HG03045 (cell line): ENCODE measurements at regions not wholly inside any gene's neighbourhood (a gene's known extent, or its start where the extent isn't known, plus 50 kb on each side); places are given as distances from the start of the nearest gene placed in this dataset.

Experiments
- ATAC-seq: cut with Tn5 transposase; IDR thresholded peaks from one replicate; pipeline ENCODE4 v1.9.1; 2021; ENCODE audit warnings: mild to moderate bottlenecking, moderate library complexity; ENCODE audit not compliant: unreplicated experiment

DNA sequence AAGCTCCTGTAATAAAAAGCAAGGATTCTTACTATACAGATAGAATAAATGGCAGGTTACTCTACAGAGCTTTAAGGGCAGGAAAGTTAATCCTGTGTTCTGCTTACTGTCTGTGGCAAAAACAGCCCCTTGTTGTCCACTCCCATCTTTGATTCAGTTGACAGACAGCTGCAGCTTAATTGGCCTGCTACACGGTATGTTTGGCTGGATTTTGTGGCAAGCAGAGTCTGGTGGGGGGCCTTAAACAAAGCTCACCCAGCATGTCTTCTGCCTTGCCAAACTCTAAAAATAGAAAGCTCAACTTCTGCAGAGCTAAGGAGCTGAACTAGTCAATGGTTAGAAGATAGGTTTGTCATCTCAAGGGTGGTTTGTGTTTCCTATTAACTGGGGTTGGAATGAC lies 407.2 kb downstream of the HLX start:
- no peak for ATAC-seq

DNA sequence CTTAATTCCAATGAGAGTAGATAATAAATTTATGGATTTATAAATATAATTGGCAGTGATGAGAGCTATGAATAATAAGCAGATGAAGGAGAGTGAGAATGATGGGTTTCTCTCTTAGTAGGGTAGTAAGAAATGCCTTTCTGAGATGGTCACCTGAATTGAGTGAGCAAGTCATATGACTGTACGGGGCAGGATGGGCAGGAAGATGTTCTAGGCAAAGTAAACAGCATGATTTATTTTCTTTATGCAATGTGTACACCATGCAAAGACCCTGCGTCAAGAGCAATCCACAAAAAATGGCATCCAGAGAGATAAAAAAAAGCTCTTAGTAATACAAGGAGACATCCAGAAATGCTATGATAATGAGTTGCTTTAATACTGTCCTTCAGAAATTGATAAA lies 409.9 kb downstream of the HLX start:
- ATAC-seq: no peak

DNA sequence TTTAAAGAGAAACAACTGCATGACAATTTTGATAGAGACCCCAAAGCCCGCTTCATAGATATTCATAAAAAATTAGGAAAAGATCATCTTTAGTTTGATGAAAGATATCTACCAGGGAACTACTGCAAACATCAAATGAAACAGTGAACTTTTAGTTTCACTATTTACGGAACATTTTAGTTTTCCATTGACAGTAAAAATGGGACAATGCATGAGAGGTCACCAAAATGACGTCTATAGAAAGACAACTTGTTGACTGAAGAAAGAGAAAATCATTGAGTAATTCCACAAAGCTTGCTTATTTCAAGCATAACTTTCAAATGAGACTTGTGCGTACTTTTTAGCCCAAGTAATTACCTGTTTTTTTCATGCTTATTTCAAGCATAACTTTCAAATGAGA lies 411.4 kb downstream of the HLX start:
- ATAC-seq: no peak

DNA sequence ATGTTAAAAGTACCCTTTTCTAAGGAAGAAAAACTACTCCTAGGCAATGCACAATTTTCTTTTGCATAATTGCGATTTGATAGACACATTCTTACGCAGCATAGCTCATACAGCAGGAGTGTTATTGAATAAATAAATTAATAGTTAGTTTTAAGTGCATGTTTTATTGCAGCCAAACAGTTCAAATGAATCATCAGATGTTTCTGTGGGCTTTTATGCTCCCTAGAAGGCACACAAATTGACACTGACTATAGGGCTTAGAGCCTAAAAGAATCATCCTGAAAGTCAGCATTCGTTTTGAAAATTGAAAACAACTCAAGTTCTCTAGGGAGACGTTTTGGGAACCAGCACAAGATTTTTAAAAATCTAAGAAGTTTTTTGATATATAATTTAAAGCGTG lies 411.9 kb downstream of the HLX start:
- ATAC-seq: no peak

DNA sequence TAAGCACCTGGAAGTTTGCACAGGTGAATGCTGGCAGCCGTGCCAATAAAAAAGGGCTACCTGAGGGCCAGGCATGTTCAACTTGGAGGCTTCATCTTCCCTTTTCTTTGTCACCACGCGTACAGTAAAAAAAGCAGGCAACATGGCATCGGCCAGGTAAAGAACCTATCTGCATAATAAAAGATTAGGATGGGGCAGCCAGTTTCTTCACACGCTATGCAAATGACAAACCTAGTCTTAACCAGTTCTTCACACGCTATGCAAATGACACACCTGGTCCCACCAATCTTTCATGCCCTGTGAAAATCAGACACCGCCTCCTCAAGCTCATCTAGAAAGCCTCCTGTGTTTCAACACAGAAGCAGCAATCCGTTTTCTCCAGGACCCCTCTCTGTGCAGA lies 413.4 kb downstream of the HLX start:
- no peak for ATAC-seq

DNA sequence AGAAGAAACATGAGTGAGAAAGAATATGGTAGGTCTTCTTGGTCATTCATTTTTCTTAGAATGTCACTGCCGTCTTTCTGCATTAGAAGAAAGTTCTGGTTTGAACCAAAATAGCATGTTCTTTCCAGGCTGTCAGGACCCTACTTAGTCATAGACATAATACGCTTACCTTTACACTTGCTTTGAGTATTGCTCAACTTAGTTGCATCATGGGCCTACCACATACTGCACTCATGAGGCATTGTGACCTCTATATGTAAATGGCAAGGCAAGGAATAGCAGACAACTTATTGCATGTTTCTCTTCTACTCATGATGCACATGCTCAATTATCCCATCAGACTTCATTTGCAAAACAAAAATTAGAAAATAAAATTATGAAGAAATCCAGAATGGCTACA lies 415.0 kb downstream of the HLX start:
- no peak for ATAC-seq

DNA sequence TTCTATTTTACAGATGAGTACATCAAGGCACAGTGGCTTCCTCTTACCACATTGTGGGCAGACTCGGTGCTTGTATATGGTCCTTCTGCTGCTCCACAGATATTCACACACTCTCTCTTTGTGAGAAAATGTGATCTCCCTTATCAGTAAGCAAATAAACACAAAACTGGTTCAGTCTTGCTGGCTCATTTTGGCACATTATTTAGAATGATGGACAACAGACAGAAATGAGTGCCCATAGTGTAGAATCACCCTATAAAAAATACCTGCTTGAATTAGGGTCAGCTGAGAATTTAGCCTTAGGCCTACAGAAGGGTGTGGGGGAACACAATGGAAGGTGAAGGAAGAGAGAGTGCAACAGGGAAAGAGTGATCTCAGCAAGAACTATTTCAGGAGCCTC lies 423.1 kb downstream of the HLX start:
- no peak for ATAC-seq

DNA sequence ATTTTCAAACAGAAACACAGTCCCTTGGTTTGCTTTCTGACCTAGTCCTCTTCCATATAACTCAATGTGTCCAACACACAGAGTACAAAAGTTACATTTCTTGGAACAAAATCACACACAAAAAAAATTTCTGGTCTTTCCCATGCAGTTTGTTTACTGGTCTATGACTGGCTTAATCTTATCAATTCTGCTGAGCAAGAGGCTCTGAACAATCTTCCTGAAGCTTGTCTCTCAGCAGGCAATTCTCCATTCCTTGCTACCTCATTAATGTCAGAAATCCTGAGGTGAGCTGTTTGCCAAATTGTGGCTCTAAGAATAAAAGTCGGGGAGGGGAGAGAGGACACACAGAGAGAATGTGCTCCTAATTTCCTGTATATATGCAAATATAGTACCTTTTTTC lies 423.6 kb downstream of the HLX start:
- no peak for ATAC-seq

DNA sequence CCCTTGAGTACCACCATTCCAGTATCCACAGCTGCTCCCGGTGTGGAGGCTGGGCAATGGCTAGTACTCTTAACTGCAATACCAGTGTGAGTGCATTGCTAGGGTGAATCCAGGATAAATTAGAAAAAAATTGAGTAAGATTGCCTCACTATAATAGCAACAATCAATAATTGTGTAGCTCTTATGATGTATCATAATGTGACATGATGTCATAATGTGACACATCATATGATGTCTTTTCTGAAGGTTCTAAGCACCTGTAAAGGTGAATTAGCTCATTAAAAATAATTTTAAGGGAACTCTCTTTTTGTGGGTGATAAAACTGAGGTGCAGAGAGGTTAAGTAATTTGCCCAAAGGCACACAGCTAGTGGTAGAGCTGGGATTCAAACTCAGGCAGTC lies 424.4 kb downstream of the HLX start:
- no peak for ATAC-seq

DNA sequence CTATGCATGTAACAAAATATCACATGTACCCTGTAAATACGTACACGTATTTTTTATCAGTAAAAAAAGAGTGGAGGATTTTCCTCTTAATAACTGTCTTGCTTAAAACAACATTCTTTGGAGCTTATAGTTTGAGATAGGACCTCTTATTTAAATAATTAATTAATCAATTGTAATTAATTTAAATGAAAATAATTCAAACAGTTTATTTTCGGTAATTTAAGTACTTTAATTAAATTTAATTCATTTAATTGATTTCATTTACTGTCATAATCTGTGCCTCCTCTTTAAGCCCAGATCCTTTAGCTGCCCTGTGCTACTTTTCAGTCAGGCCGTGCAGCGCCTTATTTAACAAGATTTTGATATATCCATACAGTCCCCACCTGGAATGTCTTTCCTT lies 427.0 kb downstream of the HLX start:
- no peak for ATAC-seq

DNA sequence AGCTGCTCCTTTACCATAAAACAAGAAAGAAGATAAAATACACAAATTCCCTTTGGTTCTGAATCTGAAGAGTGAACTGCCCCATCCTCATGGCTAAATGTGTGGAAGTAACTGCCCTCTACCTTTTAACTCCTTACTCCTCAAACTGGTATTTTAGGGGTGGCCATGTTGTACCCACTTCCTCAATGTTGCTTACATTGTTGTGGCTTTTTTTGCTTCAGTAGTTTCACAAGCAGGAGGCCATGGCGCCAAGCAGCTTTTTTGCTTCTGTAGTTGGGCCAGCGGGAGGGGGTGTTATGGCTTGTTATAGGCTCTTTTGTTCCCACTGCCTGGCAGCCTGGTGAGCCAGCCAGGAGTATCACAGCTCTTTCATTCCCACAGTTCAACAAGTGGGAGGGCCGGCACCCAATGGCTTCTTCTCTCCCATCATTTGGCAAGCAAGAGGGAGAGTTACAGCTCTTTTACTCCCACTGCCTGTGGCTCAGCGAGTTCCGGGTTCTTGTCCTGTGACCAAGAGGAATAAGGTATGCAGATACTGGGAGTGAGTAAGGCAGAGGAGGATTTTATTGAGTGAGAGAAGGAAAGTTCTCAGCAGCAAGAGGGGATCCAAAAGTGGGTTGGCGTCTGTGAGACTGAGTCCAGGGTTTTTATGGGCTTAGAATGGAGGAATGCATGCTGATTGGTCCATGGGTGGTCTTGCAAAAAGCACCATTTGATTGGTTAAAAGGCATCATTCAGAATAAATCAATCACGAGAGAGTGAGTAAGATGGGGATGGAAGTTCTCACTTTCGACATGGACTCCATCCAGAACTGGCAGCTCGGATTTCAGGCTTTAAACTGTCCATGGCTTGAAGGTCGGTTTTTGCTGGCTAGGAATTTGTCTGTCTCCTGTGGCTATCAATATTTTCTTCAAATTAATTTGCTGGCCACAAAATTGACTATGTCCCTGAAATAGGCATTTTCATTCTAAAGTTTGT lies 429.6 kb downstream of the HLX start:
- ATAC-seq: no peak

DNA sequence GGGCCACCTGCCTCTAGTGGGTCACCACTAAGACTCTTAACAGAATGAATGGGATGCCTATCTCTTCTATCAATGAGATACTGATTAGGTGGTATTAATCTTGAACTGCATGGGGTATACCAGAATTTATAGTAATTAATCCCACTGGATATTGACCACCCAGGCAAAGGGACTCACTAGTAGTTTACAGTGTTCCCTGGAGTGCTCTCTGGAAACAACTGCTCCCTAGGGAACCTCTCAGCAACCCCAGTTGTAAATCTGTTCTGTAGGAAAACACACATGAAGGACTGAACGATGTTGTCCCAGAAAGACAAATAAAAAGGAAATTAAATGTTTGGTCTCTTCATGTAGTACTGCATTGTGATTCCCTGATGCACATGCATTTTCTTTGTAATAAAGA lies 430.5 kb downstream of the HLX start:
- no peak for ATAC-seq

DNA sequence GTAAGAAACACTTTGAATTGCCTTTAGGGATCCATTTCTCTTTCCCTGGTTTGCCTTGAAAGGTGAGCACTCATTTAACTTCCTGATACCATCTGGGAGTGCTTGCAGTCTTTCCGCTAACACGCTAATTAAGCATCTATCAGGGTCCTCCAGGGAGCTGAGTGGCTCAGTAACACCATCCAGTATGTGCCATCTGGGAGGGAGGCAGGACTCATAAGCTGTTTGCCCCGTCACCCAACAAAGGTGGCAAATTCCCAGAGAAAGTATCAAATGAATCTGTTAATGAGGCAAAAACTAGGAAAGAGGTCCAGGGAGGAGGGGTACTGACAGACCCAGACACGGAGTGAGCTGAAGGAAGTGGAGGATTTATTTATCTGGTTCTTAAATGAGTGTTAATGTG lies 430.9 kb downstream of the HLX start:
- no peak for ATAC-seq

DNA sequence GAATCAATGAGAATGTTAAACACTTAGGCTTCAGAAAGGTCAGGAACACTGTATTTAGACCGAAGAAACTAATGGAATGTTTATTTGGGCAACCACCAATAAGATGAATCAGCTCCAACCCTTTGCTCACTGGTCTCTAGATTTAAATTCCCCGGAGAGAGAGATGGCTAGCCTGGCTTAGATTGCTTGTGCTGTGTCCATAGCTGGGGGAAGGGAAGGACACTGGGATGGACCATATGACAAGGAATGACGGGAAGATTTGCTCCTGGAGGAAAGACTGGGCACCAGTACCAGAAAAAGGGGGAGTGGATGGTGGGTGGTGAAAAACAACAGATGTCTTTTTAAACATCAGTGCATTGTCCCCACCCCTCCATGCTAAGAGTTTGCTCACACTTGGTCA lies 426.6 kb downstream of the DUSP10 start:
- no peak for ATAC-seq

DNA sequence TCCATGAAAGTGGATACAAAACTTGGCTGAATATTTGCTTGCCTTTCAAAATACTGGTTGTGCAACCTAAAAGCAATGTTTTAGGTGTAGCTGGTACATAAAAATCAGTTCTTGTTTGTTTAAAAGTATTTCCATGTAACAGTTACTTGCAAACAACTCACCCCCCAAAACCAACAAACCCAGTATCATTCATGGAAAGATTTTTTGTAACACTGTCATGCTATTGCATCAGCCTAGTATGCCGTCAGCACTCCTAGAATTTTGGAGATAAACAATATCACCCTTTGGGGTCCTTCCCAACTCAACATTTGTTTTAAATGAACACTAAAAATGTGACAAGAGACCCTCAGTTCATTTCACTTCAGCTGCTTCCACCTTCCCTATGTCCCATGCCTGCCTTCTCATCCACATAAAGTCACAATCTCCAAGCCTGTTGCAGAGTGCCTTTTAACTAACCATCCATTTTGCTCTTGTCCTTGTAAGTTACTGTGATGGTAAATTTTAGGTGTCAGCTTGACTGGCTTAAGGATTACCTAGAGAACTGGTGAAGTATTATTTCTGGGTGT lies 425.3 kb downstream of the DUSP10 start:
- no peak for ATAC-seq

DNA sequence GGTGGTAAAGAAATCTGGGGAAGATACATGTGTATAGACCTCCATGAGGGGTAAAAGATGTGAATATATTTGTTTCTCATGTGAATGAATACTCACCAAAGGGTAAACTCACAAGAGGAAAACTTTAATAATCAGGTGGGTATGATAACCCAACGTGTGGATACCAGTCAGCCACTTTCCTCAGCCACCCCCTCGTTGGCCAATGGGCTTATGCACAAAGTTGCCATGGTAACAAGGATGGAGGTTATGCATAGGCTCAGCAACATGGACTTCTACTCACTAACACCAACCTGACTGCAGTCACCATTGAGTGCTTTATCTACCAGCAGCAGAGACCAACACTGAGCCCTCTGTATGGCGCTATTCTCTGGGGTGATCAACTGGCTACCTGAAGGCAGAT lies 424.4 kb downstream of the DUSP10 start:
- no peak for ATAC-seq

DNA sequence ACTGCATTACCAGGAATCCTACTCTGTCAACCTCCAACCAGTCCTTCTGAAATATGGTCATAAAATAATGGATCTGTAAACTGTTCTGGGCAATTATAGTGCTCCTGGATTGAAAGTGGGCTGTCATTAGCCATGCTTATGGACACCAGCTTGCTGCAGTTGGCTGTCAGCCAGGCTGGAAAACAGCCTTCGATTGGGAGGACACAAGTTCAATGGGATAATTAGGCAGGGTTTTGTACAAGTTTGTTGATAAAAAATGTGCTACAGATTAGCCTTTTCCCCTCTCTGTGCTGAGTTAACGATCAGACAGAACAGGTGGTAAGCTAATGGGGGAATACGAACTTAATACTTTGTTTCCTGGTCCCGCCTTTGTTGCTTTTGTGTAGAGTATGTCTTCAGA lies 413.9 kb downstream of the DUSP10 start:
- ATAC-seq: no peak

DNA sequence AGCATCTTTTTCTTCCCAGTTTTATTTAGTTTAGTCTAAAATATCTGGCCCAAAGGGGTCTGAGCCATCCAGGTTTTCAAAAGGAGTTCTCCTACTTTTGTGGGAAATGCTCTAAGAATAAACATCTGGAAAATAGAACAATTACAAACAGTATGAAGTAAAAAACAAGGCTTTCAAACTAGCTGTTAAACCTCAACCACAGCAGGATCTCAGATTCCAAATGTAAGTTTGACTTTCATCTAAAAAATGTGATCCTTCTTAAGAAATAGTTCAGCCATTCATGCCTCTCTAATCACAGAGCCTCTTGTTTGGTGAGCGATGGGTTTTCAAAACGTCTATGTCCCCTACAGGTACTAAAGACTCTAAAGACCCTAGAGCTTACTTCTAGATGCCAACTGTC lies 413.5 kb downstream of the DUSP10 start:
- no peak for ATAC-seq

DNA sequence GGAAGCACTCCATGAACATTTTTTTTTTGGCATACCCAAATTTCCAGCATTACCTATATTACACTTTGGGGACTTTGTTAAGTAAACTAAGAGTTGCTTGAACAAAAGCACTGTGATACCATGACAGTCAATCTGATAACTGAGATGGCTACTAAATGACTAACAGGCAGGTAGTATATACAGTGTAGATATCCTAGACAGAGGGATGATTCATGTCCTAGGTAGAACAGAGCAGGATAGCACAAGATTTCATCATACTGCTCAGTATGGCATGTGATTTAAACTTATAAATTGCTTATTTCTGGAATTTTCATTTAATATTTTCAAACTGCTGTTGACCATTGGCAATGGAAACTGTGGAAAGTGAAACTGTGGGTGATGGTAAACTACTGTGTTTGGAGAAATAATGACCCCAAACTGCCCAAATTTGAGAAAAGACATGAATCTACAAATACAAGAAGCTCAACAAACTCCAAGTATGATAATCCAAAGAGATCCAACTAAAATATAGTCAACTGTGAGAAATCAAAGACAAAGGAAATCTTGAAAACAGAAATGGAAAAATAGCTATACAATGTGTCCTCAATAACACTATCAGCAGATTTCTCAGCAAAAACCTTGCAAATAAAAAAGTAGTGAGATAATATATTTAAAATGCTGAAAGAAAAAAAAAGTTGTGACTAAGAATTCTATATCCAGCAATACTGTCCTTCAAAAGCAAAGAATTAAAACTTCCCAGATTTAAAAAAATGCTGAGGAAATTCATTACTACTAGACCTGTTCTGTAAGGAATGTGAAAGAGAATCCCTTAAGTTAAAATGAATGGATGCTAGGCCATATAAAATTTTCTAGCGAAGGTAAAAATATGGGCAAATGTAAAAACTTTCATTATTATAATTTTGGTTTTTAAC lies 410.4 kb downstream of the DUSP10 start:
- no peak for ATAC-seq

DNA sequence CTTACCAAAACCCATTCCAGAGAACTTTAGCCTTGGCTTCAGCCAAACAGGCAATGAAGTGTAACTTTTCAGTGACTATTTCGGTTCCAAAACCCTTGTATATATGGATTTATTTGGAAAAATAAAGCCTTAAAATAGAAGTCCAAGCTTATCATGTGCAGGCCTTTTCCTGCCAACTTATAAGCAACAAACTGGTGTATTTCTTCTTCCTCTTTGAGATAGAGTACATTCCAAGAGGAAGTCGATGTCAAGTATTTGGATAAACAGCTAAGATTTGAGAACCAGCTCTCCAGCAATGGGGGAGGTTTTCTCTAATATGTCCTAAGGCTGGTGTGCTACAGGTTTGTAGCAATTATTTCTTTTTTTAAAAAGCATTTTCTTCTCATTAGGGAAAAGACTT lies 407.8 kb downstream of the DUSP10 start:
- ATAC-seq: no peak
